H1 (cell line): ENCODE measurements at regions not wholly inside any gene's neighbourhood (a gene's known extent, or its start where the extent isn't known, plus 50 kb on each side); places are given as distances from the start of the nearest gene placed in this dataset.

Experiments used
- CHD7 ChIP-seq: fragments of 300-600 bp; sonication (generic); IDR thresholded peaks from 2 replicates; pipeline ENCODE4 v1.7.1; 2012; ENCODE audit warnings: low read length, moderate library complexity, mild to moderate bottlenecking, inconsistent platforms; ENCODE audit not compliant: insufficient replicate concordance
- CREB1 ChIP-seq: IDR thresholded peaks from 2 replicates; pipeline ENCODE4 v1.6.1; 2012; ENCODE audit warnings: inconsistent platforms
- HDAC2 ChIP-seq, 2 experiments: fragments of 300-600 bp in 1 of 2; sonication (generic) in 1 of 2; IDR thresholded peaks; 2 replicates each; pipeline ENCODE4 v1.6.1; 2011 to 2012; ENCODE audit warnings: low read depth in 2 of 2, low read length in 2 of 2, mild to moderate bottlenecking in 2 of 2, moderate library complexity in 2 of 2, borderline replicate concordance in 1 of 2, inconsistent platforms in 1 of 2
- SIN3A ChIP-seq, 2 experiments: IDR thresholded peaks in 1 of 2; conservative IDR thresholded peaks in 1 of 2; 2 replicates each; pipeline ENCODE4 v1.6.1; 2011 to 2012; ENCODE audit warnings: low read length in 2 of 2, improper control_type of control experiment in 1 of 2, low read depth in 1 of 2, mild to moderate bottlenecking in 1 of 2
- TAF7 ChIP-seq: optimal IDR thresholded peaks from 2 replicates; pipeline ENCODE3; 2011; ENCODE audit warnings: low read depth, mild to moderate bottlenecking, inconsistent platforms, low read length, moderate library complexity, borderline replicate concordance
- TEAD4 ChIP-seq: IDR thresholded peaks from 2 replicates; pipeline ENCODE4 v1.6.1; 2012; ENCODE audit warnings: low read depth, low read length, inconsistent platforms, mixed read lengths

- TF ChIP-seq CHD7 (no peak), CREB1 (no peak), HDAC2 (IDR thresholded peaks at IDR 0.05; ENCODE audit: borderline replicate concordance in 1 of 2, low read depth in 2 of 2, low read length in 2 of 2) (no peak), TAF7 (no peak), SIN3A (conservative IDR thresholded peaks at IDR 0.05 in 1 of 2, IDR thresholded peaks at IDR 0.05 in 1 of 2; ENCODE audit: low read depth in 1 of 2, low read length in 2 of 2) (no peak), TEAD4 (no peak)
Measured at GRCh38 chr14:71632440-71632946, 299.7 kb upstream of the RGS6 start (continued).
